Subcutaneous abdominal adipose tissue (tissue), 5 donors: ENCODE measurements at regions not wholly inside any gene's neighbourhood (a gene's known extent, or its start where the extent isn't known, plus 50 kb on each side); places are given as distances from the start of the nearest gene placed in this dataset.
A peak's percentile ranks its signal among the peaks of the same experiment; 100 is the strongest.
"Not testable (repeated sequence)": the region's sequence is repeated elsewhere in the genome, so short reads cannot be mapped to it uniquely, and the experiment has no call there.

ENCODE experiments used
- H3K27ac ChIP-seq: one replicate; pipeline ENCODE4 v1.7.0; 2013; ENCODE audit warnings: low read depth, mild to moderate bottlenecking, inconsistent platforms, low read length, moderate library complexity
- H3K27me3 ChIP-seq, 5 donors: one replicate each; pipeline ENCODE4 v1.7.0; 2013; ENCODE audit warnings: low read length in 5 of 5, inconsistent platforms in 1 of 5; ENCODE audit not compliant: control insufficient read depth in 5 of 5, insufficient read depth in 4 of 5
- H3K36me3 ChIP-seq, 5 donors: one replicate each; pipeline ENCODE4 v1.7.0; 2013; ENCODE audit warnings: low read length in 5 of 5; ENCODE audit not compliant: control insufficient read depth in 5 of 5, insufficient read depth in 5 of 5
- H3K4me1 ChIP-seq, 5 donors: one replicate each; pipeline ENCODE4 v1.7.0; 2013; ENCODE audit warnings: low read length in 5 of 5, mild to moderate bottlenecking in 3 of 5, moderate library complexity in 1 of 5; ENCODE audit not compliant: control insufficient read depth in 5 of 5, insufficient read depth in 5 of 5
- H3K4me3 ChIP-seq, 5 donors: one replicate each; pipeline ENCODE4 v1.7.0; 2013; ENCODE audit warnings: low read length in 5 of 5, low read depth in 1 of 5
- H3K9ac ChIP-seq, 5 donors: one replicate each; pipeline ENCODE4 v1.7.0; 2013; ENCODE audit warnings: low read length in 5 of 5, mild to moderate bottlenecking in 4 of 5, moderate library complexity in 3 of 5
- H3K9me3 ChIP-seq, 5 donors: one replicate each; pipeline ENCODE4 v1.7.0; 2013; ENCODE audit warnings: low read length in 5 of 5; ENCODE audit not compliant: control insufficient read depth in 5 of 5
- donor health status: healthy.
- donor health status: healthy.
- donor health status: healthy.
- donor health status: healthy.
- donor health status: healthy.

- Histone ChIP-seq H3K27me3 (peaks cover 0 to 19% (median 12%) of the 10 kb centered on the region in 5 donors), H3K36me3 (no peaks in the 10 kb centered on the region), H3K4me1 (peaks cover 0 to 7% (median 6%) of the 10 kb centered on the region in 5 donors), H3K4me3 (no peak overlapping the region), H3K9ac (no peak overlapping the region), H3K9me3 (no peaks in the 10 kb centered on the region), H3K27ac (no peak overlapping the region)
Measured at GRCh38 chr7:26078437-26079336, 73.3 kb upstream of the NFE2L3 start.

- peaks cover 0 to 7% (median 6%) of the 10 kb centered on the region in 5 donors for H3K4me1 ChIP-seq
- no peak overlapping the region for H3K4me3 ChIP-seq
- no peaks in the 10 kb centered on the region for H3K9me3 ChIP-seq
- H3K27me3 ChIP-seq: peaks cover 0 to 17% (median 10%) of the 10 kb centered on the region in 5 donors
- H3K36me3 ChIP-seq: no peaks in the 10 kb centered on the region
- no peak overlapping the region for H3K27ac ChIP-seq
- no peak overlapping the region for H3K9ac ChIP-seq
Measured at GRCh38 chr7:26081638-26082037, 70.4 kb upstream of the NFE2L3 start.

- H3K27me3 ChIP-seq: peaks cover 0 to 8% (median 7%) of the 10 kb centered on the region in 5 donors
- no peak overlapping the region for H3K27ac ChIP-seq
Measured at GRCh38 chr7:26083113-26083512, 68.9 kb upstream of the NFE2L3 start.

GRCh38 chr7:26084418-26084817 lies 67.6 kb upstream of the NFE2L3 start:
- no peak overlapping the region for H3K9ac ChIP-seq
- H3K36me3 ChIP-seq: no peaks in the 10 kb centered on the region
- H3K4me1 ChIP-seq: no peaks in the 10 kb centered on the region
- H3K27me3 ChIP-seq: peaks cover 0 to 3% (median 0%) of the 10 kb centered on the region in 5 donors
- no peak overlapping the region for H3K4me3 ChIP-seq
- H3K27ac ChIP-seq: no peak overlapping the region
- no peaks in the 10 kb centered on the region for H3K9me3 ChIP-seq

More at GRCh38 chr7:26083113-26083512, 68.9 kb upstream of the NFE2L3 start:
- H3K9me3 ChIP-seq: no peaks in the 10 kb centered on the region
- H3K4me1 ChIP-seq: peaks cover 0 to 7% (median 6%) of the 10 kb centered on the region in 5 donors
- H3K9ac ChIP-seq: no peak overlapping the region
- no peaks in the 10 kb centered on the region for H3K36me3 ChIP-seq
- no peak overlapping the region for H3K4me3 ChIP-seq

DNA sequence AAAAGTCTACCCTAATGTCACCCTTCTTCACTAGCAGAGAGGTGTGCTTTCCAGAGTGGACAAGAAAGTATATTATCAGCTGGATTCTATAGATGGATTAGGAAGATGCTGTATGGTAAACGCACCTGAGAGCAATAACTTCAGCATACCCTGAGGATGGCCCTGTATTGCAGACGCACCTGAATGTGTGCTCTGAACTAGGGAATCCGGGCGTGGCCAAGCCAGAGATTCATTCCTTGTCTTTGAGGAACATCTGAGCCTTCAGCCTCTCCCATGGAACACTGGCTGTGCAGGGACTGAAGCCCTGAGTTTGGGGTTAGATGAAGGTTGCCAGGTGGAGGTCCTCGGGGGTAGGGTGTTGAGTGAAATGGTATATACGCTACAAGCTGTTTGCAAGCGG lies 66.2 kb upstream of the NFE2L3 start:
- H3K27me3 ChIP-seq: no peaks in the 10 kb centered on the region
- no peaks in the 10 kb centered on the region for H3K36me3 ChIP-seq
- H3K9ac ChIP-seq: no peak overlapping the region
- peaks cover 0 to 2% (median 0%) of the 10 kb centered on the region in 5 donors for H3K4me1 ChIP-seq
- no peaks in the 10 kb centered on the region for H3K9me3 ChIP-seq
- H3K27ac ChIP-seq: no peak overlapping the region
- H3K4me3 ChIP-seq: no peak overlapping the region

DNA sequence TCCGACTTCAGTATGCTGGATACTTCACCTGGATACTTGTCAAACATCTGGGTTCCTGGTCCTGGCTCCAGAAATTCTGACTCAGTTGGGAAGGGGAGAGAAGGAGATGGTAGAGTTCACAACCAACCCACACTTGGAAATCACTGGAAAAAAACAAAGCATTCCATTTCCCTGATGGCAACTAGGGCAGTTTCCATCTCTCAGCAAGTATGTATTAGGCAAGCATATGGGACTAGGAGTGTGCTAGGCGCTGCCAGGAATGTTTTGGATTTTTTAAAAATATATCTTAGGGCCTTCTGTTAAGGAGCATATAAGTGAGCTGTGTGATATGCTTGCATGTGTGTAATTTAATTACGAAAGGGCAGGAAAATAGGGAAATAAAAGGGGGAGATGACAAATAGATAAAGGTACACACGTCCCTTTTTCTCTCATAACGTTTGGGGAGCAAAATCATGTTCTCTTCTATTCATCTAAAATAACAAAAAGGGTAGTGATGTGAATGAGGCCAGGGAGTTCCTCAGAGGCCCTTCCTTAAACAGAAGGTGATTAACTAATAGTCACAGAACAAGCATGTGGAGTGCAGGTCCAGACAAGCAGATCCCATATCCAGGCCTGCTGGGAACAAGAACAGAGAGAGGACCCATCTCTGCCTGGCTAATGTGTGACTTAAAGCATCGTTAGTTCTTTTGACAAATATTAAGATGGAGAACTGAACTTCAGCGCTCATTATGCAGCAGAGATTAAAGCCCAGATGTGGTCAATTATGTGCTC lies 64.5 kb upstream of the NFE2L3 start:
- Histone ChIP-seq H3K27me3 (no peaks in the 10 kb centered on the region), H3K4me1 (peaks cover 0 to 4% (median 3%) of the 10 kb centered on the region in 5 donors), H3K4me3 (no peak overlapping the region), H3K36me3 (no peaks in the 10 kb centered on the region), H3K9ac (no peak overlapping the region), H3K9me3 (no peaks in the 10 kb centered on the region), H3K27ac (no peak overlapping the region)

- not testable (repeated sequence) for H3K9ac ChIP-seq, H3K36me3 ChIP-seq, H3K27me3 ChIP-seq, H3K27ac ChIP-seq, H3K4me1 ChIP-seq, H3K9me3 ChIP-seq, H3K4me3 ChIP-seq
Measured at GRCh38 chr7:26089469-26089868, 62.5 kb upstream of the NFE2L3 start.

DNA sequence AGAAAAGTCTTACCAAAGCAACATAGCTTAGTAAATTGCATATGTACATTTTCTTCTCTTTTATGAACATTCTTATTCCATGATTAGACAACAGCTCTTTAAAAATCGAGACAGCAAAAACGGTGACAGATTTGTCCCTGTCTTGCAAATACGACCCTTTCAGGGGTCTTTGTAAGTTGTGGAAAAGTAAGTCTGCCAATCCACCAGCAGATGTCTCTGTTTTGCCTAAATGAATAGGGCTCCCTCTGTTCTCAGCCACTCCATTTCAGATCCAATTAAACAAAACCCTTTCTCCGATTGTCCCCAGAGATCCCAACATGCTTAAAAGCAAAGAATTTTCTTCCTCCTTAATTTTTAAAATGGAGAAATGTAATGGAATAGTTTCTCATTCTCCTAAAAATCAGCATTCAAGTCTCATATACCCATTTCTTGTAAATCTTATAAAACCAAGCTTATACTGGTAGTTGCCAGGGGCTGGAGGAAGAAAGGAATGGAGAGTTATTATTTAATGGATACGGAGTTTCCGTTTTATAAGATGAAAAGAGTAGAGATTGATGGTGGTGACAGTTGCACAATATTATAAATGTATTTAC lies 61.0 kb upstream of the NFE2L3 start:
- Histone ChIP-seq H3K4me1 (peaks cover 0 to 4% (median 3%) of the 10 kb centered on the region in 5 donors), H3K9me3 (no peaks in the 10 kb centered on the region), H3K9ac (peak overlapping the region in 1 of 5 donors; percentile 13), H3K27ac (no peak overlapping the region), H3K4me3 (peak overlapping the region in 3 of 5 donors; percentile 28 to 42 (median 29)), H3K27me3 (no peaks in the 10 kb centered on the region), H3K36me3 (no peaks in the 10 kb centered on the region)

- Histone ChIP-seq H3K27ac (no peak overlapping the region), H3K4me3 (no peak overlapping the region), H3K9ac (no peak overlapping the region), H3K9me3 (no peaks in the 10 kb centered on the region), H3K36me3 (no peaks in the 10 kb centered on the region), H3K4me1 (peaks cover 0 to 4% (median 3%) of the 10 kb centered on the region in 5 donors), H3K27me3 (no peaks in the 10 kb centered on the region)
Measured at GRCh38 chr7:26091933-26092332, 60.1 kb upstream of the NFE2L3 start.
